GM12873 (cell line): ENCODE measurements at regions not wholly inside any gene's neighbourhood (a gene's known extent, or its start where the extent isn't known, plus 50 kb on each side); places are given as distances from the start of the nearest gene placed in this dataset.

ENCODE experiments used
- TF ChIP-seq, protein P1 (sequence below): IDR thresholded peaks from 2 replicates; pipeline ENCODE4 v1.5.1; 2012; ENCODE audit warnings: low read depth, mild to moderate bottlenecking, moderate library complexity, low read length, control low read depth; ENCODE audit not compliant: insufficient read depth; ENCODE audit errors: missing control alignments

- TF ChIP-seq, protein P1, sequence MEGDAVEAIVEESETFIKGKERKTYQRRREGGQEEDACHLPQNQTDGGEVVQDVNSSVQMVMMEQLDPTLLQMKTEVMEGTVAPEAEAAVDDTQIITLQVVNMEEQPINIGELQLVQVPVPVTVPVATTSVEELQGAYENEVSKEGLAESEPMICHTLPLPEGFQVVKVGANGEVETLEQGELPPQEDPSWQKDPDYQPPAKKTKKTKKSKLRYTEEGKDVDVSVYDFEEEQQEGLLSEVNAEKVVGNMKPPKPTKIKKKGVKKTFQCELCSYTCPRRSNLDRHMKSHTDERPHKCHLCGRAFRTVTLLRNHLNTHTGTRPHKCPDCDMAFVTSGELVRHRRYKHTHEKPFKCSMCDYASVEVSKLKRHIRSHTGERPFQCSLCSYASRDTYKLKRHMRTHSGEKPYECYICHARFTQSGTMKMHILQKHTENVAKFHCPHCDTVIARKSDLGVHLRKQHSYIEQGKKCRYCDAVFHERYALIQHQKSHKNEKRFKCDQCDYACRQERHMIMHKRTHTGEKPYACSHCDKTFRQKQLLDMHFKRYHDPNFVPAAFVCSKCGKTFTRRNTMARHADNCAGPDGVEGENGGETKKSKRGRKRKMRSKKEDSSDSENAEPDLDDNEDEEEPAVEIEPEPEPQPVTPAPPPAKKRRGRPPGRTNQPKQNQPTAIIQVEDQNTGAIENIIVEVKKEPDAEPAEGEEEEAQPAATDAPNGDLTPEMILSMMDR, result no peak
These were observed 751.2 kb downstream of the SATB2 start for GRCh38 chr2:198706476-198707082.

GRCh38 chr2:198703281-198703680 is 754.5 kb downstream of the SATB2 start:
- TF ChIP-seq, protein P1, result no peak

GRCh38 chr2:198702796-198703195 is 754.9 kb downstream of the SATB2 start:
- TF ChIP-seq, protein P1, result no peak

- TF ChIP-seq, protein P1, result no peak
These were observed 756.3 kb downstream of the SATB2 start for GRCh38 chr2:198701481-198701880.

- TF ChIP-seq, protein P1, result no peak
These were observed 757.4 kb downstream of the SATB2 start for GRCh38 chr2:198700319-198700718.

- TF ChIP-seq, protein P1, result no peak
These were observed 759.5 kb downstream of the SATB2 start for GRCh38 chr2:198698230-198698629.

DNA sequence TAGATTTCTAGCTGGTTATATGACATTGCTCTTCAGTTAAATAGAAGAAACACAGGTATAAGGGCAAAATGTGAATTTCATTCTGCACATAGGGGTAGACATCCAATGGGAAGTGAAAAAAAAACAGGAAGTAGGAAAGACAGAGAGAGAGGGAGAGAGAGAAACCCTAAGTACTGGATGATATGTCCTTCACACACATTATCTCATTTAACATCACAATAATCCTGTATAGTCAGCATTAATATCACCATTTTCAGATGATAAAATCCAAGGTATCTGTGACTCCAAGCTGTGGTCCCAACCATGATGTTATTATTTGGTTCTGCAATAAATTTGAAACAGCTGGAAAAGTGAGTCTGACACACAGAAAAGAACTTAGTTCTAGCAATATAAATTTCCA is 759.9 kb downstream of the SATB2 start:
- TF ChIP-seq, protein P1, result no peak
